ENCODE measurements at regions not wholly inside any gene's neighbourhood (a gene's known extent, or its start where the extent isn't known, plus 50 kb on each side); places are given as distances from the start of the nearest gene placed in this dataset.

DNA sequence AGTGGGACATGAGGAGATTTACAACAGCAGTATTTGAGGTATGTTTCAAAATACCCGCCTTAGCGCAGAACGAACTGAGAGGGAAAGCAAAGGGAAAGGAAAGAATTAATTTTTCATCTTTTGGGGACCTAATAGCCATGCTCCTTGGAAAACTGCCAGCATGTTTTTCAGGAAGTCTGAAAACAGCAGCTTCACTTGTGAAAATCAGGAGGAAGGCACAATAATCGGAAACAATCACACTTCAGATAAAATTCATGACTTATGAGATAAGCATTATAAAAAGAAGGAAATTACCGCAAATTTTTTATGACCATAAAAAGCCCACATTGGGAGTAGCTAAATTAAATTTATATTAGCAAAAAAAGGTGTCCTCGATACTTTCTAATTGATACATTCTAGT lies 541.1 kb downstream of the HAO1 start:
- Histone ChIP-seq H3K4me3 (ENCODE audit: control insufficient read depth in 2 of 3, extremely low read depth in 1 of 3, insufficient read depth in 2 of 3, low read depth in 1 of 3, low read length in 3 of 3) (no peak overlapping the region), H4K20me1 (ENCODE audit: control insufficient read depth, extremely low read depth, insufficient read depth, low read length) (no peaks in the 10 kb centered on the region), H3K9me1 (ENCODE audit: control insufficient read depth, extremely low read depth, insufficient read depth, low read length) (no peaks in the 10 kb centered on the region), H3K4me2 (ENCODE audit: control insufficient read depth, extremely low read depth, insufficient read depth, low read depth, low read length) (no peak overlapping the region), H3K9me3 (ENCODE audit: control insufficient read depth, low read depth, low read length) (no peaks in the 10 kb centered on the region), H3K27me3 (ENCODE audit: control insufficient read depth, extremely low read depth, insufficient read depth, low read length) (no peaks in the 10 kb centered on the region), H3K36me3 (ENCODE audit: control insufficient read depth in 2 of 2, extremely low read depth in 1 of 2, insufficient read depth in 2 of 2, low read length in 2 of 2) (no peaks in the 10 kb centered on the region), H3K79me2 (ENCODE audit: control insufficient read depth, insufficient read depth, low read length) (no peaks in the 10 kb centered on the region), H3K27ac (ENCODE audit: control insufficient read depth, insufficient read depth, low read length) (no peak overlapping the region), H3K4me1 (ENCODE audit: control insufficient read depth, extremely low read depth, insufficient read depth, low read length) (no peaks in the 10 kb centered on the region), H3K9ac (ENCODE audit: control insufficient read depth, extremely low read depth, insufficient read depth, low read length) (no peak overlapping the region), H2AFZ (ENCODE audit: control insufficient read depth, low read length) (no peak overlapping the region)
- FAIRE-seq = no peak
- dilution Hi-C loops (cut with MboI; ENCODE audit: extremely low pct_ligation_motif_present, low sequenced_read_pairs) = no loop called here
- TF ChIP-seq CTCF (optimal IDR thresholded peaks at IDR 0.05 in 1 of 3, IDR thresholded peaks at IDR 0.05 in 1 of 3, conservative IDR thresholded peaks at IDR 0.05 in 1 of 3; ENCODE audit: extremely low read depth in 1 of 3, insufficient read depth in 2 of 3, low read length in 3 of 3) = no peak
- TF ChIP-seq EZH2 (IDR thresholded peaks at IDR 0.05; ENCODE audit: low read length) = no peak
- DNase-seq (ENCODE audit: low read depth, low spot score) = no peak

DNA sequence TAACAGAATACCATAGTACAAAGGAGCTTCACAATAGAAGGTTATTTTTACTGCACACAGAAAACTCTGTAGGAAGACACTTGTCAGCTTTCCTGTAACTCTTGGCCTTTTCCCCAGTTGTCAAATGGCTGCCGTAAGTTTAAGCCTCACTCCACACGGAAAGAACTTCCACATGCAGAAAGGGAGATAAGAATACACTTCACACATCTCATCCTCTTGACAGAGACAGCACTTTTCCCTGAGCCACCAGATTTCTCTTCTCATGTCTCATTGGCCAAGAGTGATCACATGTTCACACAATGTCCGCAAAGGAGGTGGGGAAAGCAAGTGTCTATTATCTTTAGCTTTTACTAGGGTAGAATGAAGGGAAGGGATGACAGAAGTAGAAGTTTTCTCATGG lies 540.7 kb downstream of the HAO1 start:
- H3K9me3 ChIP-seq (ENCODE audit: control insufficient read depth, low read depth, low read length) = no peaks in the 10 kb centered on the region
- no peaks in the 10 kb centered on the region for H3K9me1 ChIP-seq (ENCODE audit: control insufficient read depth, extremely low read depth, insufficient read depth, low read length)
- TF ChIP-seq CTCF (optimal IDR thresholded peaks at IDR 0.05 in 1 of 3, IDR thresholded peaks at IDR 0.05 in 1 of 3, conservative IDR thresholded peaks at IDR 0.05 in 1 of 3; ENCODE audit: extremely low read depth in 1 of 3, insufficient read depth in 2 of 3, low read length in 3 of 3) = no peak
- no peak for TF ChIP-seq EZH2 (IDR thresholded peaks at IDR 0.05; ENCODE audit: low read length)
- H3K4me1 ChIP-seq (ENCODE audit: control insufficient read depth, extremely low read depth, insufficient read depth, low read length) = no peaks in the 10 kb centered on the region
- no peak overlapping the region for H3K27ac ChIP-seq (ENCODE audit: control insufficient read depth, insufficient read depth, low read length)
- H2AFZ ChIP-seq (ENCODE audit: control insufficient read depth, low read length) = no peak overlapping the region
- DNase-seq (ENCODE audit: low read depth, low spot score) (no peak), FAIRE-seq (no peak)
- H4K20me1 ChIP-seq (ENCODE audit: control insufficient read depth, extremely low read depth, insufficient read depth, low read length) = no peaks in the 10 kb centered on the region
- dilution Hi-C loops (cut with MboI; ENCODE audit: extremely low pct_ligation_motif_present, low sequenced_read_pairs) = no loop called here
- no peaks in the 10 kb centered on the region for H3K79me2 ChIP-seq (ENCODE audit: control insufficient read depth, insufficient read depth, low read length)
- no peaks in the 10 kb centered on the region for H3K36me3 ChIP-seq (ENCODE audit: control insufficient read depth in 2 of 2, extremely low read depth in 1 of 2, insufficient read depth in 2 of 2, low read length in 2 of 2)
- H3K4me3 ChIP-seq (ENCODE audit: control insufficient read depth in 2 of 3, extremely low read depth in 1 of 3, insufficient read depth in 2 of 3, low read depth in 1 of 3, low read length in 3 of 3) = no peak overlapping the region
- H3K4me2 ChIP-seq (ENCODE audit: control insufficient read depth, extremely low read depth, insufficient read depth, low read depth, low read length) = no peak overlapping the region
- no peak overlapping the region for H3K9ac ChIP-seq (ENCODE audit: control insufficient read depth, extremely low read depth, insufficient read depth, low read length)
- H3K27me3 ChIP-seq (ENCODE audit: control insufficient read depth, extremely low read depth, insufficient read depth, low read length) = no peaks in the 10 kb centered on the region

All from keratinocyte (primary cell).